Keratinocyte (primary cell): ENCODE measurements at regions not wholly inside any gene's neighbourhood (a gene's known extent, or its start where the extent isn't known, plus 50 kb on each side); places are given as distances from the start of the nearest gene placed in this dataset.

Experiments used
- DNase-seq: peaks from one replicate; pipeline ENCODE4 v3.0.0-alpha.2; 2011; ENCODE audit warnings: low read depth, missing footprints, low spot score
- FAIRE-seq: peaks from 2 replicates; lab custom pipeline; 2011; peaks lifted over from hg19 to GRCh38; lab: Jason Lieb, UNC
- H2AFZ ChIP-seq: 2 replicates; pipeline ENCODE4 v1.6.0; 2012; ENCODE audit warnings: low read length, control low read depth, inconsistent platforms; ENCODE audit not compliant: control insufficient read depth
- H3K27ac ChIP-seq: 2 replicates; pipeline ENCODE4 v1.5.1; 2011; ENCODE audit warnings: low read length; ENCODE audit not compliant: control insufficient read depth, insufficient read depth
- H3K27me3 ChIP-seq: 3 replicates; pipeline ENCODE4 v1.6.0; 2011; ENCODE audit warnings: low read length; ENCODE audit not compliant: control insufficient read depth, insufficient read depth; ENCODE audit errors: extremely low read depth
- H3K36me3 ChIP-seq, 2 experiments: 2 replicates in 1 of 2; 3 replicates in 1 of 2; pipeline ENCODE4 v1.5.1; 2011; ENCODE audit warnings: low read length in 2 of 2, mild to moderate bottlenecking in 1 of 2; ENCODE audit not compliant: control insufficient read depth in 2 of 2, insufficient read depth in 2 of 2; ENCODE audit errors: extremely low read depth in 1 of 2
- H3K4me1 ChIP-seq: 3 replicates; pipeline ENCODE4 v1.5.1; 2011; ENCODE audit warnings: low read length; ENCODE audit not compliant: control insufficient read depth, insufficient read depth; ENCODE audit errors: extremely low read depth
- H3K4me2 ChIP-seq: 3 replicates; pipeline ENCODE4 v1.6.0; 2011; ENCODE audit warnings: low read depth, low read length; ENCODE audit not compliant: control insufficient read depth, insufficient read depth; ENCODE audit errors: extremely low read depth
- H3K4me3 ChIP-seq, 3 experiments: fragments of 200-600 bp in 1 of 3; sonication (generic) in 1 of 3; 2 replicates in 2 of 3; 3 replicates in 1 of 3; pipeline ENCODE4 v1.5.1; 2011 to 2016; ENCODE audit warnings: low read length in 3 of 3, mild to moderate bottlenecking in 3 of 3, control low read depth in 2 of 3, inconsistent platforms in 1 of 3, low read depth in 1 of 3, mixed read lengths in 1 of 3, mixed run types in 1 of 3, moderate library complexity in 1 of 3; ENCODE audit not compliant: control insufficient read depth in 2 of 3, insufficient read depth in 2 of 3; ENCODE audit errors: extremely low read depth in 1 of 3
- H3K79me2 ChIP-seq: 2 replicates; pipeline ENCODE4 v1.6.0; 2012; ENCODE audit warnings: low read length; ENCODE audit not compliant: control insufficient read depth, insufficient read depth
- H3K9ac ChIP-seq: 3 replicates; pipeline ENCODE4 v1.6.0; 2011; ENCODE audit warnings: low read length; ENCODE audit not compliant: control insufficient read depth, insufficient read depth; ENCODE audit errors: extremely low read depth
- H3K9me1 ChIP-seq: 3 replicates; pipeline ENCODE4 v1.6.0; 2011; ENCODE audit warnings: low read length; ENCODE audit not compliant: control insufficient read depth, insufficient read depth; ENCODE audit errors: extremely low read depth
- H3K9me3 ChIP-seq: 2 replicates; pipeline ENCODE4 v1.5.1; 2012; ENCODE audit warnings: low read depth, low read length; ENCODE audit not compliant: control insufficient read depth
- H4K20me1 ChIP-seq: 3 replicates; pipeline ENCODE4 v1.6.0; 2011; ENCODE audit warnings: low read length; ENCODE audit not compliant: control insufficient read depth, insufficient read depth; ENCODE audit errors: extremely low read depth
- CTCF ChIP-seq, 3 experiments: IDR thresholded peaks in 1 of 3; conservative IDR thresholded peaks in 1 of 3; optimal IDR thresholded peaks in 1 of 3; 2 replicates in 2 of 3; 3 replicates in 1 of 3; pipeline versions ENCODE3 to v1.5.1; 2011; ENCODE audit warnings: low read length in 3 of 3, mild to moderate bottlenecking in 3 of 3, moderate library complexity in 2 of 3, control low read depth in 1 of 3, inconsistent platforms in 1 of 3; ENCODE audit not compliant: insufficient read depth in 2 of 3; ENCODE audit errors: extremely low read depth in 1 of 3
- EZH2 ChIP-seq: IDR thresholded peaks from one replicate; pipeline ENCODE4 v1.6.1; 2012; ENCODE audit warnings: inconsistent platforms, mild to moderate bottlenecking, low read length, moderate library complexity
- dilution Hi-C: fragments of 300-500 bp; cut with MboI; formaldehyde crosslinking; loops from one replicate; pipeline ENCODE4 v1.7.0; 2020; ENCODE audit warnings: low sequenced_read_pairs; ENCODE audit not compliant: extremely low pct_ligation_motif_present

- Histone ChIP-seq H3K9me3 (no peaks in the 10 kb centered on the region), H3K27me3 (no peaks in the 10 kb centered on the region), H2AFZ (no peak overlapping the region), H3K9ac (no peak overlapping the region), H3K4me2 (no peak overlapping the region), H3K79me2 (no peaks in the 10 kb centered on the region), H4K20me1 (no peaks in the 10 kb centered on the region), H3K4me1 (no peaks in the 10 kb centered on the region), H3K27ac (no peak overlapping the region), H3K4me3 (no peak overlapping the region), H3K9me1 (no peaks in the 10 kb centered on the region), H3K36me3 (no peaks in the 10 kb centered on the region)
- dilution Hi-C loops: no loop called here
- no peak for DNase-seq
- FAIRE-seq: no peak
- TF ChIP-seq CTCF (optimal IDR thresholded peaks at IDR 0.05 in 1 of 3, IDR thresholded peaks at IDR 0.05 in 1 of 3, conservative IDR thresholded peaks at IDR 0.05 in 1 of 3; ENCODE audit: extremely low read depth in 1 of 3, insufficient read depth in 2 of 3, low read length in 3 of 3) (no peak), EZH2 (no peak)
Observed at GRCh38 chr17:69967910-69968411, 107.1 kb upstream of the KCNJ16 start.

- Histone ChIP-seq H2AFZ (no peak overlapping the region), H3K9me1 (no peaks in the 10 kb centered on the region)
- no peak for DNase-seq
Observed at GRCh38 chr17:69969897-69970296, 105.1 kb upstream of the KCNJ16 start.

More at GRCh38 chr17:69969897-69970296, 105.1 kb upstream of the KCNJ16 start:
- H3K27ac ChIP-seq: no peak overlapping the region
- H3K9me3 ChIP-seq: no peaks in the 10 kb centered on the region
- dilution Hi-C loops: no loop called here
- H3K9ac ChIP-seq: no peak overlapping the region
- H3K4me3 ChIP-seq: no peak overlapping the region
- H3K4me1 ChIP-seq: no peaks in the 10 kb centered on the region
- H3K27me3 ChIP-seq: no peaks in the 10 kb centered on the region
- no peaks in the 10 kb centered on the region for H4K20me1 ChIP-seq
- no peak for TF ChIP-seq CTCF (optimal IDR thresholded peaks at IDR 0.05 in 1 of 3, IDR thresholded peaks at IDR 0.05 in 1 of 3, conservative IDR thresholded peaks at IDR 0.05 in 1 of 3; ENCODE audit: extremely low read depth in 1 of 3, insufficient read depth in 2 of 3, low read length in 3 of 3)
- TF ChIP-seq EZH2: no peak
- H3K4me2 ChIP-seq: no peak overlapping the region
- FAIRE-seq: no peak
- H3K79me2 ChIP-seq: no peaks in the 10 kb centered on the region
- H3K36me3 ChIP-seq: no peaks in the 10 kb centered on the region
